HG02870 (cell line): ENCODE measurements at regions not wholly inside any gene's neighbourhood (a gene's known extent, or its start where the extent isn't known, plus 50 kb on each side); places are given as distances from the start of the nearest gene placed in this dataset.

ENCODE experiments used
- ATAC-seq: cut with Tn5 transposase; IDR thresholded peaks from one replicate; pipeline ENCODE4 v1.9.1; 2021; ENCODE audit warnings: mild to moderate bottlenecking, moderate library complexity; ENCODE audit not compliant: unreplicated experiment

DNA sequence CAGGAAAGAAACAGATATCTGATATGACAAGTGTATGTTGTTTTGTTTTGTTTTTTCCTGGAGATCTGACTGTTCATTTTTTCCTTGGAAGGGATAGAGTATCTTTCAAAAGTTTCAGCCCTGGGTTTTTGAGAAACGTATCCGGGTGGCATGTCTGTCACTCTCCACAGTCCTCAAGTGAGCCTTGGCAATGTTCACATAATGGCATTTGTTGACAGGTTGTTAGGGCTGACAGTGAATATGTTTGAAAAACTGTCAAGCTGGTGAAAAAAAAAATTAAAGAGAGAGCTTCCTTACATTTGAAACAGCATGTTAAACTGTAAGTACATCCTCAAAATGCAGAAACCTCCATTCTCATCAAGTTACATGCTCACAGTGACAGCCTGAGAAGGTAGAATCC, 113.0 kb upstream of the DYNLRB2 start:
- ATAC-seq: no peak

DNA sequence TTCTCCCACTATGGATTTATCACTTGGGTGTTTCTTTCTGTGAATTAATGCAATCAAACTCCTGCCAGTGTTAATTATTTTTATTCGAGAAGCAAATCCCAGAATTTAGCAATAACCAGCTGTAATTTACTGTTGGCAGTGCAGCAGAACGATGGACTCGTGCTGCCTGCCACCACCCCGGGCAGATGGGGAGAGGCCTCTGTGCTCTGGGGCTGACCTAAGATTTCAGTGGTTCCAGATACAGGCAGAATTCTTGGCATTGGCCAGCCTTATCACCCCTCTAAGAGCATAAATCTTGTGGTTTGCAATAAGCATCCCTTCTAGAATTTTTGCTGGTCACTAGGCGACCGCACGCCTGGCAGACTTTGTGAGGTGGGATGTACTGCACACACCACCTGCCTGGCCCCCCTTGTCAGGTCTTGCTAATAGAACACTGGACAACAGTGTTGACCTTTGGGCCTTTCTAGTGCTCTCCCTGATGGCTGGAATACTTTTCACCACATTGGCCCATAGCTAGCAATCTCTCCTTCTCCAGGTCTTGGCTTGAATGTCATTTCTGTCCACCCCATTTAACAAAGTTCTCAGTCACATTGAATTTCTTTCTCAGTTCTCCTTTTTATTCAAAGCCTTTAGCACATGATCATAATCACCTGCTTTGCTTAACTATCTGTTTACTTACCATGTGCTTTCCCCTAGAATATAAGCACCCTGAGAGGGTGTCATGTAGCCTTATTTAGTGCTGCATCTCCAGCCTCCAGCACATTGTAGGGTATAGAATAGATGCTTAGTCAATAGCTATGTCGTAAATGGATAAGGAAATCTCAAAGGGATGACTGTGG, 122.1 kb upstream of the DYNLRB2 start:
- no peak for ATAC-seq

DNA sequence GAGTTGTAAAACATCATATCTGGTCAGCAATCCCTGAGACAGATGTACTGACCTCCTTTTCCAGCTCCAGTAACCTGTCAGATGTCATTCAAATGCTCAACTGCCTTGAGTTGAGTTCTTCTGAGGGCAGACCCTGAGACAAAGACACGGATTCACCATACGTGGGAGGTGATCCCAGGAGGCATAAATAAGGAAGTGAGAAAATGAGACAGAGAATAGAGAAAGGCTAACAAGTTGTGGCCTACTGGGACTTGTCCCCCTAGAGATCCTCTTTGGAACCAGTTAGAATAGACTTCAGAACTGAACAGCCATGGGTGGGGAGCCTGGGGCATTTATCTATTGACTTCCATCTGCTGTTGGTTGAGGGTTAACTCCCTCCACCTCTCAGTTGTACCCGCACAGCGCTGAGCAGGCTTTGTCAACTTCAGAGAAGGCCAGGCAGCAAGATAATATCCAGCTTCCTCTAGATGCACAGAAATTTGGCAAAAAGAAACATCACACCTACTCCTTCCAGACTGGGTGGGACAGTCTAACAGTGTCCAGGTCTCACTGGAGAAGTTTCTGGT, 123.0 kb upstream of the DYNLRB2 start:
- no peak for ATAC-seq

DNA sequence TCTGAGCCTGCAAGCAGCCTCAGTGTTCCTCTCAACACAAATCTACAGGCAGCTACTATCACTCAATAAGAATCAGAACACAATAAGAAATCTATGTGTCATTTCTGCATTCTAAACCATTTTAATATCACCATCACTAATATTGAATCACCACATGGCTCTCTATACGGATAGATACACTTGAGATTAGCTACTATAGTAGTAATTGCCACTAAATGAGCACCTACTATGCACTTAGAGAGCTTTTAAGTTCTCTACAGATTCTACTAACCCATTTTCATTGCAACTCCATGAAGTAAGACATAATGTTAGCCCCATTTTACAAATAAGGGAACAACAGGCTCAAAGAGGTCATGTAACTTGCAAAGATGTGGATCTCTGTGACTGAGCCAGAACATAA, 132.8 kb upstream of the DYNLRB2 start:
- ATAC-seq: no peak

DNA sequence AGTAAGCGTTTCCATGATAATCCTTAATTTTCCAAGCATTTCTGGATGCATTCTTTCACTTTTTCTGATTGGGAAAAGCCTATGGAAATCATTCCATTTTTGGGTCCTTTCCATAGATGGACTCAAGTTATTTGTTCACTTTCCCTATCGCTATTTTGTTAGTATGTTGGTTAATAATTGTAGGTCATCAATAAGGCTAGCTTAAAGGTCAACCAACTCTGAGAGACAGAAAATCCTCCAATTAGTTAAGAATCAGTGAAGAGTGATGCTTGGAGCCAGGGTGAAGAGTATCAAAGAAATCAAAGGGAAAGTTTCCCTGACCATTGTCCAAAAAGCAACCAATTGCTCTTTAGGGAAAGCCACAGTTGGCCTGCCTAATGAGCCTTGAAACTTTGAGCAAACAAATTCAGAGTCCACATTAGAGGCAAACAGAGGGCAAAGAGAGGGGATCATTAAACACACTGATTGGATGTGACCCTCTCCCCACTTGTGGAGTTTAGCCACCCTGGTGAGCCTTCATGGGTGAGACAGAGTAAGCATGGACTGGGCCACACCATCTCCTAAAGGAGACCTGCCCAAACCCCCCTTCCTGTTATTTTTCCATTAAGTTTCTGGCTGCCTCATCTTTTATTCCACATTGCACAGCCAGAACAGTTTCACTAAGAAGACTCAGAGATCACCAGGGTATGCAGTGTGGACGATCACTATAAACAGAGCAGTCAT, 133.4 kb upstream of the DYNLRB2 start:
- ATAC-seq: no peak

DNA sequence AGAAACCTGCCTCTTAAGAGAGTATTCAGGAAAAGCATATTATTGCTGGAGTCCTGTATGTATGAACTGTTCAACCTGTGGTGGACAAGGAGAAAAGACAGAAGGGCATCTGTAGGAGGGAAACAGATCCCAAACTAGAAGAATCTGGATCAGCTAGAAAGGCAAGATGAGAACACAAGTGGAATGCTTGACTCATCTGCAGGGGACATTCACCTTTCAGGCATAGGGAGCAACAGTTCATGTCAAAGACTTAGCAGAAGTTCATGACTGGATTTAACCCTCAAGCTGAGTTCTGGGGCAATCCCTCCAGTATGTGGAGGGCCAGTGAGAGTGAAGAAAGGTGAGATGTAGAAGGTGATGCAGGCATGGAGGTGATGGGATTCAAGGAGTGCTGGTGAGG, 135.9 kb upstream of the DYNLRB2 start:
- ATAC-seq: no peak

DNA sequence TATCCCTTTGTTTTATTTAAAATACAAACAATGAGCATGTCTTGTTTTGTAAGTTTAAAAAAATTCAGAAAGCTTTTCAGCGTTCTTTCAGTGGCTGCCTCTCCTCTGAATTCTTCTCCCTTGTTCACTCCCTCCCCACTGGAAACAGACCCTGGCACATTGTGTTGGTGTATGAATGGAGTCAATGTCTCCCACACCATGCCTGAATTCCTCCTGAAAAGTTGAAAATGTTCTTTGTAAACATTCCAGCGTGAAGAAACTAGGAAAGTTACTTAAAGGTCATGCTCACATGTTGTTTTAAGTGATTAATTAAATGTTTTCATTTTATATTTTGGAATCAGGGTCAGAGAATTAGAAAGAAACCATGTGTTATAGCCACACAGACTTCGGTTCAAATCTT, 136.9 kb upstream of the DYNLRB2 start:
- ATAC-seq: no peak

DNA sequence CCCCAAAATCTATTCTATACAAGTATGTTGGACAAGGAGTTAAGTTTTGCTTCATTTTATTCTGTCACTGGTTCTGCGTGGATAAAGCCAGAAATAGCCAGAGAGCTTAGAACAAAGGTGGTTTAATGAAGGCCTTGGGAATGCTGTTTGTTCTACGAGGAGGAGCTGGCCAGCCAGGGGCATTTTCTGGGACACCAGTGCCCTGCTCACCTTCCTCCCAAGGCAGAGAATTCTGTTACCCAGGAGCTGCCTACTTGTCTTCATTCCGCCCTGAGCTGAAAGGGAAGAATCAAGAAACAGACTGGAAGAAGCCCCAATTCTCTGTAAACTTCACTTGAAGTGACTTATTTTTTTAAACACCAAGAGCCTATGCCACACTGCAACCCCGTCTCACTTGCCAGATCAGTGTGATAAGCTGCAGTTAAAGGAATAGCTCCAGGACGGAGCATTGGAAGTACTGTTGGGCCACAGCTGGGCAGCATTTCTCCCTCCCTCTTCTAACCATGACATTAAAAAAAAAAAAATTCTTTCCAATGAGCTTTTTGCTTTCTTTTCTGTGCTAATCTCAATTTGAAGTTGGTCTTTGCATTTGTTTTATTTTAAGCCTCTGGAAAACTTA, 149.8 kb upstream of the DYNLRB2 start:
- ATAC-seq: no peak

DNA sequence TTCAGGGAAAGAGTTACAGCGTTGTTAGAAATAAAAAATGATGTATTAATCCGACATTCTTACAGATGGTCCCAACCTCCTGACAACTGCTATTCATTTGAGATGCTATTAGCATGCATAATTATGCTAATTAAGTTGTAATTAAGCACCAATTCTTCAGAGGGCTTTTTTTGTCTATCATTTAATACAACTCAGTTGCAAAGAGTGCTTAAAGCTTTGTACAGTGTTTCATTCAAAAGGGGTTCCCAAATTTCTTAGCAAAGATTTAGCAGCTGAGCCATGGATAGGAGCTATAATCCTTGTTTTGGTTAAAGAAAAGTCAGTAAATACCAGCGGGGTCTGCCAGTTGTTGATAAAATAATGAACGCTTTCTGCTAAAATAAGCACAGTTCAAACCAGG, 150.7 kb upstream of the DYNLRB2 start:
- no peak for ATAC-seq

DNA sequence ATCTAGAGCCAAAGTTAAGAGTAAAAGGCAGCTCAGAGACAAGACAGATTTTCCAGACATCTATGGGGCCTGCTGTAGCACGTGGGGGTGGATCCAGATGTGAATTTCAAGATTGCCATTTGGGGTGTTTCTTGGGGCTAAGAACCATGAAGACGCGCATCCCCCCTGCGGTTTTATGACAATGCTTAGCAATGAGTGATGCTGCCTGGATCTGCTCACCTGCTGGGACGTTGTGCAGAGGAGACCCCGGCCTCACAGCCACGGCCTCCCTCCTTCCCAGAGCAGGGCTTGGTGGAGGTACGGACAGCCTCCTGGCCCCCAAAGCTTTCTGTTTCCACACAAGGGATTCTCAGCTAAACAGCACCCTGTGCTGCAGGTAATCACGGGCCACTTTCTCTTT, 151.5 kb upstream of the DYNLRB2 start:
- no peak for ATAC-seq

DNA sequence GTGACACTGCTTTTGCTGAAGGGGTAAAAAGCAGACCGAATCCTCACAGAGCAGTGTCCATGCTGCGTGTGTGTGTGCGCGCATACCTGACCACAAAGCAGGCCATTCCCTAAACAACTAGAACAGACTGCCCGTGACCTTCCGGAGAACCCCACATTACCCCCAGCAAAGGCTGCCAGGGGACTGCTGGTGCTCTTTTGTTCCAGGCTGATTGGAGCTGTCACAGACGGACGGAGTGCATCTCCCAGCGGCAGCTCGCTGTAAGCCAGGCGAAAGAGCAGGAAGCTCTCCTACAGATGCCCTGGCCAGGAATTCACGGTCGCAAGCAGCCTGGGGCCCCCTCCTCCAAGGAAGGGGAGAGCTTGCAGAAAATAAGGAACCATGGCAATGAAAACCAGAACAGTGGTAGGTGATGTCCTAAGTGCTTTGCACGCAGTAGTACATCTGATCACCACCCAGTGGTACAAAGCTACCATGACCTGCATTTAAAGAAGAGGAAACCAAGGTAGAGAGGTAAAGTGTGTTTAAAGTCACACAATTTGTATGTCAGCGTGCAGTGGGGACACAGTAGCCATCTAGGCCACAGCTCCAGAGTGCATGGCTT, 153.4 kb upstream of the DYNLRB2 start:
- no peak for ATAC-seq

DNA sequence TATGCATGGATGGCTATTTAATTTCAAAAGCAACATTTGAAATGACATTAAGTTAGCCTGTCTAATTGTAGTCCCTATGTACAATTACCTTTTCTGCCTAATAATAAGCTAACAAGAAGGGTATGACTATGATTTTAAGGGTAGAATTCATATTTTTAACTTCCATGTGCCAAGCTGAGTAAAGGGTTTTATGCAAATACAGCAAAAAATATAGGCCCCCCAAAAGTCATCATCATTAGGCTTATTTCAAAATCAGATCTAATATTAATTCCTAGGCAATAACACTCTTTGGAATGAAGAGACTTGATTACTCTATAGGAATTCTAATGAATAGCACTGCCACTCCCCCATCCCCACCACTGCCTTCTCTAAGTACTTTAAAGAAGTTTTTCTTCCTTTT, 155.9 kb upstream of the DYNLRB2 start:
- no peak for ATAC-seq

DNA sequence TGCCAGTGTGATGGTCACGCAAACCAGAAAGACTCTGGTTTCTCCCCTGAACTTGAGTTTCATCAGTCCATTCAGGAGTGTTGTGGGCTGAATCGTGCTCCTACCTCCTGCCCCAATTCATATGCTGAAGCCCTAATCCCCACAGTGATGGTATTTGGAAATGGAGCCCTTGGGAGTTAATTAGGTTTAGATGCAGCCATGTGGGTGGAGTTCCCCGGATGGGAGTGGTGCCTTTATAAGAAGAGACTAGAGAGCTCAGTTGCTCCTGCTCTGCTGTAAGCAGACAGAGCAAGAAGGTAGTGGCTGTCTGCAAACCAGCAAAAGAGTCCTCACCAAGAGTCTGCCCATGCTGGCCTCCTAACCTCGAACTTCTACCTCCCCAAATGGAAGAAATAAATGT, 160.3 kb upstream of the DYNLRB2 start:
- no peak for ATAC-seq

DNA sequence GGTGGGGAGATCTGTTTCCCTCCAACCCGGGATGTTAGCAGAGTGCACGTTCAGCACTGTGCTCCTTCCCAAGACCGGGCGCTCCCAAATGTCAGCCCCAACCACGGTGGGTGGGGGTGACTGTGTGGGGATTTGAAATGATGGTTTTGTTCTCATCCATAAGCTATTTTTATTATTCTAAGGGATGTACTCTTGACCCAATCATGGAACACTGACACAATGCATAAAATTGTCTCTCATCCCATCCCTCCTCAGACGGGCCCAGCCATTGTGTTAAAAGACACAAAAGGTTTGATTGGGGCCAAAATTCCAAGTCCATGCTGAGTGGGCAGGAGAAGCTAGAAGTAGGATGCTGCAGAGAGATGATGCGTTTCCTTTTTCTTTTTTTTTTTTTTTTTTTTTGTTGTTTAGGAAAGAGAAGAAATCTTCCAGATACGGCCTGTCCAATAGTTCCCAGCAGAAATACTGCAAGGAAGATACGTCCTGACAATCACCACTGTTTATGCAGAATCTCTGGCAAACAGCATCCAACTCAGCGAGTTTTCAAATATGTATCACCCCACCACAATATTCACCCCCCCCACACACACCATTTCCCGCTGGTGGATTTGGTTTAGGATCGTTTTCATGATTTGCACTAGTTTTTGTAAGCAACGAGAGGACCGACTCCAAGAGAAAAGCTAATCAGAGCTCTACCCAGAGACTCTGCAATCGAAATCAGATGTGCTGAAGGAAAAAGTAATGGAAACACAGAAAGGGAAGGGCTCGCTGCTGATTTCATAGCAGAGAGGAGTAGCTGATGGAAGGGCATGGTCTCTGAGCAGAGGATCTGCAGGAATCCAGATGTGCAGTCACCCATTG, 163.5 kb upstream of the DYNLRB2 start:
- ATAC-seq: no peak

DNA sequence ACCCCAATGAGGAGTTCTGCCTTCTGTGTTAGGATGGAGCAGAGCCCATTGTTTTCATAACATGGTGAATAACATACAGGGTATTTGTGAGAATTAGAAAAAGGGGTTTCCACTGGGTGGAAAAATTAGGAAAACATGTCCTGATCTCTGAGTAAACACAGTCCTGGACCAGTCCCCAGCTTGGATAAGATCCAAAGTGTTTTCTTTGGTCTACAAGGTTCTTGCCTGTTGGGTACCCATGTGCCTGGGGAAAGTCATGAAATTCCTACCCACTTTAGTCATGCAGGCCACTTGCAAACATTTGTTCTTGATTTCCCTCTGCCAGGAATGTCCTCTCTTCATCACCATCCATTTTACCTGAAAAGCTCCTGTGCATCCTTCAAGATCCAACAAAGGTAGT, 164.8 kb upstream of the DYNLRB2 start:
- no peak for ATAC-seq

DNA sequence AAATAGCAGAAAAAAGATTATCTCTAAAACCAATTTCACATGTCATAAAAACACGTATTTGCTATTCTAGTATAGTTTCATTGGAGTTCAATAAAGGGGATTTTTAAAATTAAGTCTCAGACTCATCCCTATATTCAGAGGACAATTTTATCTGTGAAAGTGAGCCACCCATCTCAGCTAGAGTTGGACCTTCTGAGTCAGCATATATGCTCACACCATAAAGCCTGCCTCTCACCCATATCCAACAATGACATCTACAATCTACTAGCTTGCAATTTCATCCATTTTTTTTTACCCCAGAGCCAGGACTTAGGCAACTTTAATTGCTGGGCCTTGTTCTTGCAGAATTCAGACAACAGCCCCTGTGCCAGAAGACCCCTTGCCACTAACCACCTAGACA, 165.3 kb upstream of the DYNLRB2 start:
- no peak for ATAC-seq

DNA sequence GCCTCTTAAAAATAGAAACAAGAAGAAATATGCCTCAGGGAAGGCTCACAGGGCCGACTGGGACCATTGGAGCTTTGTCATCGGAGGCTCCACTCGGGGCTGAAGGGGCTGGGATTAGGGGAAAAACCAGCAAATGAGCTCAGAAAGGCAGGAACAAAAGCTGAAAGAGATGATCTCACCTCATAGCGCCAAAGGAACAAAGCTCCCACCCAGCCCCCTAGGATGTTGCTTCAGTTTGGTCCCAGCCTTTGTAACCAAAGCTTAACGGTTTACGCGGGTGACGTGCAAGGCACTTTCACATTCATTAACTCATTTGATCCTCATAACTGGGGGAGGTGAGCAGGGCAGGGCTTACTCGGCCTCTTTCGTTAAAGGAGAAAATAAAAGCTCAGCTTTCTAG, 168.5 kb upstream of the DYNLRB2 start:
- no peak for ATAC-seq

DNA sequence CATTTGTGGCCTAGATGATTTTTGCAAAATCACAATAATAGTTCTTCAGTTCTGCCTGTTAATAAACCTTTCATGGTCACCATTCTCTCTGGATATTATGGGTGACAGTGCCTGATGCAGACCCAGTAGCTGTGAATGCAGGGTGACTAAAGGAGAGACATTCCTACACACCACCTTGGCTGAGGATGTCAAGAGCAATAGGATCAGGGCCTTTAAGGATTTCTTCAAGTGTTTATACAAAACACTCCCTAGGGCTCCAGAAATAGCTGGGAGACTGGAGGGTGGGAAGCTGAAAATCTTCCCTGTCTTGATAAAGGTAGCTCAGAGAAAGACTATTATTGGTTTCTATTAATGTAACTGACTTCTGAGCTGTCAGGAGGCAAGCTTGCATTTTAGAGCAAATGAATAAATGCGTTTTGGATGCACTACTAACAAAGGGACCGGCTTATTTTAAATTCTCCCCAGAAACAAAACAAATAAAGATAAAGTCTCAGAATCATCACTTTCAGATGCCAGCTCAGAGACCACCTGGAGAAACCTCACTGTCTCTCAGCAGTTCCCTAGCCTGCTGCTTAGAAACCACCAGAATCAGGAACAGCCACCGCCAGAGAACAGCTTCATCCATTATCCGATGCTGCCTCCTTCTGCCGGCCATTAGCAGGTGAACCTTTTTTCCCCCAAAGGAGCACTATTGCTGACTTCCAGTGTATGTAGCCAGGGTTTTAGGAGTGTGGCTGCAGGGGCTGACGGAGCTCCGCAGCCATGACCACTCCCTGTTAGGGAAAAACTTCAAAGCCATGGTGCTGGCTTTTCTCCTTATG, 171.4 kb upstream of the DYNLRB2 start:
- no peak for ATAC-seq

DNA sequence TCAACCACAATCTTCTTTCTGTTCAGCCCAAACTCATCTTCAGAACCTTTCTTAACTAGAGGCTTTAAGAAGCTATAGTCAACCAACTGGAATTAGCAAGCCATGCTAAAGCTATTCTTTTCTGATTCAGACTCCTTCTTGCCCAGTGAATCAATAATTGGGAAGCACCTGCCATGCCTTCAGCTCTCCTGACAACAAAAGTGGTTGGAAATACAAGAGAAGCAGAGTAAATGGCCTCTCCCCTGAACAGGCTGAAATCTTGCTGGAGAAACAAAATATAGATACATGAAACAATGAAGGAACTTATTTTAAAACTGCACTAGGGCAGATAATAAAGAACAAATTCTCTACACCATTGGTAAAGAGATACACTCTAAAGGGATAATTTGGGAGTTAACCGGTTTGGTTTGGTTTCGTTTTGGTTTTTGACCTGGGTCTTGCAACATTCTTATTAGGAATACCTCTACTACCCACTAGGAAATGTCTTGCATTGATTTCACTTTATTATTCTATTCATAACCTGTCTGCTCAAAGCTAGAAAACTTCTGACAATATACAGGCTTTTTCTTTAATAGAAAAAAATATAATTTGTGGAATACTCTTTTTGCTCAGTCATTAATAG, 173.6 kb upstream of the DYNLRB2 start:
- no peak for ATAC-seq
